ENCODE measurements at regions not wholly inside any gene's neighbourhood (a gene's known extent, or its start where the extent isn't known, plus 50 kb on each side); places are given as distances from the start of the nearest gene placed in this dataset.
A peak's percentile ranks its signal among the peaks of the same experiment; 100 is the strongest.

- TF ChIP-seq, protein P1, sequence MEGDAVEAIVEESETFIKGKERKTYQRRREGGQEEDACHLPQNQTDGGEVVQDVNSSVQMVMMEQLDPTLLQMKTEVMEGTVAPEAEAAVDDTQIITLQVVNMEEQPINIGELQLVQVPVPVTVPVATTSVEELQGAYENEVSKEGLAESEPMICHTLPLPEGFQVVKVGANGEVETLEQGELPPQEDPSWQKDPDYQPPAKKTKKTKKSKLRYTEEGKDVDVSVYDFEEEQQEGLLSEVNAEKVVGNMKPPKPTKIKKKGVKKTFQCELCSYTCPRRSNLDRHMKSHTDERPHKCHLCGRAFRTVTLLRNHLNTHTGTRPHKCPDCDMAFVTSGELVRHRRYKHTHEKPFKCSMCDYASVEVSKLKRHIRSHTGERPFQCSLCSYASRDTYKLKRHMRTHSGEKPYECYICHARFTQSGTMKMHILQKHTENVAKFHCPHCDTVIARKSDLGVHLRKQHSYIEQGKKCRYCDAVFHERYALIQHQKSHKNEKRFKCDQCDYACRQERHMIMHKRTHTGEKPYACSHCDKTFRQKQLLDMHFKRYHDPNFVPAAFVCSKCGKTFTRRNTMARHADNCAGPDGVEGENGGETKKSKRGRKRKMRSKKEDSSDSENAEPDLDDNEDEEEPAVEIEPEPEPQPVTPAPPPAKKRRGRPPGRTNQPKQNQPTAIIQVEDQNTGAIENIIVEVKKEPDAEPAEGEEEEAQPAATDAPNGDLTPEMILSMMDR (conservative IDR thresholded peaks at IDR 0.05; ENCODE audit: low read depth in 2 of 2), result peak in 1 of 2 experiments; percentile 33; a peak in 2 of 4 replicates
- TF ChIP-seq CREB1 (CRISPR knock-in tag; IDR thresholded peaks at IDR 0.05; ENCODE audit: low read depth) (no peak), POLR2AphosphoS5 (IDR thresholded peaks at IDR 0.05; ENCODE audit: low read depth) (no peak), EZH2 (IDR thresholded peaks at IDR 0.05; ENCODE audit: low read depth, unreplicated experiment) (no peak), EZH2phosphoT487 (IDR thresholded peaks at IDR 0.05; ENCODE audit: unreplicated experiment) (no peak), NANOG (IDR thresholded peaks at IDR 0.05; ENCODE audit: borderline replicate concordance) (no peak)
- TF ChIP-seq, protein P2, sequence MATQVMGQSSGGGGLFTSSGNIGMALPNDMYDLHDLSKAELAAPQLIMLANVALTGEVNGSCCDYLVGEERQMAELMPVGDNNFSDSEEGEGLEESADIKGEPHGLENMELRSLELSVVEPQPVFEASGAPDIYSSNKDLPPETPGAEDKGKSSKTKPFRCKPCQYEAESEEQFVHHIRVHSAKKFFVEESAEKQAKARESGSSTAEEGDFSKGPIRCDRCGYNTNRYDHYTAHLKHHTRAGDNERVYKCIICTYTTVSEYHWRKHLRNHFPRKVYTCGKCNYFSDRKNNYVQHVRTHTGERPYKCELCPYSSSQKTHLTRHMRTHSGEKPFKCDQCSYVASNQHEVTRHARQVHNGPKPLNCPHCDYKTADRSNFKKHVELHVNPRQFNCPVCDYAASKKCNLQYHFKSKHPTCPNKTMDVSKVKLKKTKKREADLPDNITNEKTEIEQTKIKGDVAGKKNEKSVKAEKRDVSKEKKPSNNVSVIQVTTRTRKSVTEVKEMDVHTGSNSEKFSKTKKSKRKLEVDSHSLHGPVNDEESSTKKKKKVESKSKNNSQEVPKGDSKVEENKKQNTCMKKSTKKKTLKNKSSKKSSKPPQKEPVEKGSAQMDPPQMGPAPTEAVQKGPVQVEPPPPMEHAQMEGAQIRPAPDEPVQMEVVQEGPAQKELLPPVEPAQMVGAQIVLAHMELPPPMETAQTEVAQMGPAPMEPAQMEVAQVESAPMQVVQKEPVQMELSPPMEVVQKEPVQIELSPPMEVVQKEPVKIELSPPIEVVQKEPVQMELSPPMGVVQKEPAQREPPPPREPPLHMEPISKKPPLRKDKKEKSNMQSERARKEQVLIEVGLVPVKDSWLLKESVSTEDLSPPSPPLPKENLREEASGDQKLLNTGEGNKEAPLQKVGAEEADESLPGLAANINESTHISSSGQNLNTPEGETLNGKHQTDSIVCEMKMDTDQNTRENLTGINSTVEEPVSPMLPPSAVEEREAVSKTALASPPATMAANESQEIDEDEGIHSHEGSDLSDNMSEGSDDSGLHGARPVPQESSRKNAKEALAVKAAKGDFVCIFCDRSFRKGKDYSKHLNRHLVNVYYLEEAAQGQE (IDR thresholded peaks at IDR 0.05; ENCODE audit: unreplicated experiment), result no peak
These were observed 132.0 kb upstream of the CTTNBP2NL start for GRCh38 chr1:112264010-112264409.
